Nephron (organoid): ENCODE measurements at regions not wholly inside any gene's neighbourhood (a gene's known extent, or its start where the extent isn't known, plus 50 kb on each side); places are given as distances from the start of the nearest gene placed in this dataset.

ENCODE experiments used
- H3K27ac Mint-ChIP-seq, 3 experiments: 2 replicates each; pipeline ENCODE4 v1.8.0; 2020; ENCODE audit warnings: mixed read lengths in 3 of 3, mild to moderate bottlenecking in 2 of 3, moderate library complexity in 1 of 3
- H3K27me3 Mint-ChIP-seq: 2 replicates; pipeline ENCODE4 v1.8.0; 2021; ENCODE audit warnings: low read depth, mild to moderate bottlenecking, moderate library complexity, mixed read lengths
- H3K36me3 Mint-ChIP-seq: 2 replicates; pipeline ENCODE4 v1.8.0; 2020; ENCODE audit warnings: low read depth, mixed read lengths
- H3K4me1 Mint-ChIP-seq: 2 replicates; pipeline ENCODE4 v1.8.0; 2020; ENCODE audit warnings: mixed read lengths
- H3K4me3 Mint-ChIP-seq, 3 experiments: 2 replicates each; pipeline ENCODE4 v1.8.0; 2020; ENCODE audit warnings: mild to moderate bottlenecking in 3 of 3, mixed read lengths in 3 of 3, moderate library complexity in 2 of 3
- H3K9me3 Mint-ChIP-seq: 2 replicates; pipeline ENCODE4 v1.8.0; 2020; ENCODE audit warnings: mixed read lengths
- CTCF ChIP-seq, 3 experiments: fragments of 200-600 bp; sonication (generic); IDR thresholded peaks; one replicate each; pipeline ENCODE4 v1.5.0; 2021; ENCODE audit warnings: antibody characterized with exemption in 3 of 3; ENCODE audit not compliant: unreplicated experiment in 3 of 3

- no peaks in the 10 kb centered on the region for H3K36me3 Mint-ChIP-seq
- H3K27me3 Mint-ChIP-seq = peaks cover 10% of the 10 kb centered on the region
- H3K4me1 Mint-ChIP-seq = peaks cover 11% of the 10 kb centered on the region
- H3K4me3 Mint-ChIP-seq = no peak overlapping the region
- H3K9me3 Mint-ChIP-seq = peaks cover 11% of the 10 kb centered on the region
- H3K27ac Mint-ChIP-seq = peak overlapping the region in 1 of 3 experiments; percentile 51
- no peak for TF ChIP-seq CTCF (IDR thresholded peaks at IDR 0.05; ENCODE audit: unreplicated experiment in 3 of 3)
These were observed 493.9 kb downstream of the GLRX3 start for GRCh38 chr10:130630135-130630534.

GRCh38 chr10:130631142-130632096 lies 495.2 kb downstream of the GLRX3 start:
- no peak for TF ChIP-seq CTCF (IDR thresholded peaks at IDR 0.05; ENCODE audit: unreplicated experiment in 3 of 3)
- Mint-ChIP-seq H3K4me3 (no peak overlapping the region), H3K27ac (peak overlapping the region; percentile 12 to 77 (median 49)), H3K9me3 (peaks cover 4% of the 10 kb centered on the region), H3K4me1 (peaks cover 19% of the 10 kb centered on the region), H3K36me3 (no peaks in the 10 kb centered on the region), H3K27me3 (peaks cover 14% of the 10 kb centered on the region)

GRCh38 chr10:130634816-130635215 lies 498.6 kb downstream of the GLRX3 start:
- H3K4me3 Mint-ChIP-seq = no peak overlapping the region
- TF ChIP-seq CTCF (IDR thresholded peaks at IDR 0.05; ENCODE audit: unreplicated experiment in 3 of 3) = no peak
- peaks cover 14% of the 10 kb centered on the region for H3K27me3 Mint-ChIP-seq

GRCh38 chr10:130635528-130635927 lies 499.3 kb downstream of the GLRX3 start:
- no peaks in the 10 kb centered on the region for H3K36me3 Mint-ChIP-seq
- peaks cover 8% of the 10 kb centered on the region for H3K9me3 Mint-ChIP-seq
- no peak overlapping the region for H3K4me3 Mint-ChIP-seq
- peaks cover 14% of the 10 kb centered on the region for H3K27me3 Mint-ChIP-seq
- no peak overlapping the region for H3K27ac Mint-ChIP-seq
- H3K4me1 Mint-ChIP-seq = peaks cover 19% of the 10 kb centered on the region
- TF ChIP-seq CTCF (IDR thresholded peaks at IDR 0.05; ENCODE audit: unreplicated experiment in 3 of 3) = no peak

More at GRCh38 chr10:130634816-130635215, 498.6 kb downstream of the GLRX3 start:
- H3K27ac Mint-ChIP-seq = no peak overlapping the region
- H3K4me1 Mint-ChIP-seq = peaks cover 19% of the 10 kb centered on the region
- no peaks in the 10 kb centered on the region for H3K36me3 Mint-ChIP-seq
- H3K9me3 Mint-ChIP-seq = peaks cover 5% of the 10 kb centered on the region

GRCh38 chr10:130636313-130636930 lies 500.2 kb downstream of the GLRX3 start:
- Mint-ChIP-seq H3K4me3 (no peak overlapping the region), H3K9me3 (peaks cover 9% of the 10 kb centered on the region), H3K36me3 (no peaks in the 10 kb centered on the region), H3K4me1 (peaks cover 14% of the 10 kb centered on the region), H3K27ac (no peak overlapping the region), H3K27me3 (peaks cover 14% of the 10 kb centered on the region)
- no peak for TF ChIP-seq CTCF (IDR thresholded peaks at IDR 0.05; ENCODE audit: unreplicated experiment in 3 of 3)
